D721Med (cell line): ENCODE measurements at regions not wholly inside any gene's neighbourhood (a gene's known extent, or its start where the extent isn't known, plus 50 kb on each side); places are given as distances from the start of the nearest gene placed in this dataset.

ENCODE experiments used
- DNase-seq: peaks from one replicate; pipeline ENCODE4 v3.0.0; 2011; ENCODE audit warnings: low spot score; ENCODE audit not compliant: insufficient read length
- FAIRE-seq: peaks from 2 replicates; lab custom pipeline; 2011; peaks lifted over from hg19 to GRCh38; lab: Jason Lieb, UNC
- CTCF ChIP-seq: IDR thresholded peaks from 2 replicates; pipeline ENCODE4 v1.5.1; 2012; ENCODE audit warnings: mild to moderate bottlenecking, control low read depth; ENCODE audit not compliant: insufficient read depth; ENCODE audit errors: missing control alignments

GRCh38 chrX:1725472-1725871, 110.6 kb downstream of the ASMT start:
- DNase-seq: no peak
- no peak for TF ChIP-seq CTCF
- FAIRE-seq: no peak

GRCh38 chrX:1727531-1728027, 112.7 kb downstream of the ASMT start:
- DNase-seq (no peak), FAIRE-seq (no peak)
- TF ChIP-seq CTCF: no peak

- FAIRE-seq (no peak), DNase-seq (no peak)
- no peak for TF ChIP-seq CTCF
Measured at GRCh38 chrX:1734806-1735205, 119.9 kb downstream of the ASMT start.

- TF ChIP-seq CTCF: no peak
- FAIRE-seq: no peak
- no peak for DNase-seq
Measured at GRCh38 chrX:1741816-1742394, 127.0 kb downstream of the ASMT start.

- no peak for TF ChIP-seq CTCF
- FAIRE-seq: no peak
- no peak for DNase-seq
Measured at GRCh38 chrX:1743105-1743504, 128.2 kb downstream of the ASMT start.

DNA sequence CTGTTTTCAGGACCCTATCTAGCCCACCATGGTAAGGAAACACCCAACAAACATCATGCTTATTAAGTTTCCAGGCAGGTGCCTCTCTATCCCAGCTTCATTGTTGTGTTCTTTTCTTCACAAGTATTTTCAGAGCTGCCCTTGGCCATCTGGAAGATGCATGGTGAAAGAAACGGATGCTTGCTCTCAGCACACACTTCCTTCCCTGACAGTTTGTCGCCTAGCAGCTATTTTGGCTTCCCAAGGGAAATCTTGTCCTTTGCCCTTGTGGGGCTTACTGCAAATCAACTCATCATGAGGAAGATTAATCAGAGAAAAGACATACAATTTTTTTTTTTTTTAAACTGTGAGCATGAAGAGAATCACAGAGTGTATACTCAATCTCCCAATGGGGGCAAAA, 128.8 kb downstream of the ASMT start:
- FAIRE-seq (no peak), DNase-seq (no peak)
- TF ChIP-seq CTCF: no peak

GRCh38 chrX:1748408-1748807, 133.5 kb downstream of the ASMT start:
- no peak for FAIRE-seq
- DNase-seq: no peak
- TF ChIP-seq CTCF: no peak
